NCI-H1436 (cell line): ENCODE measurements at regions not wholly inside any gene's neighbourhood (a gene's known extent, or its start where the extent isn't known, plus 50 kb on each side); places are given as distances from the start of the nearest gene placed in this dataset.
"Not testable (repeated sequence)": the region's sequence is repeated elsewhere in the genome, so short reads cannot be mapped to it uniquely, and the experiment has no call there.

Experiments
- DNase-seq: peaks from one replicate; lab custom pipeline; 2025; lab: John Stamatoyannopoulos, UW

DNA sequence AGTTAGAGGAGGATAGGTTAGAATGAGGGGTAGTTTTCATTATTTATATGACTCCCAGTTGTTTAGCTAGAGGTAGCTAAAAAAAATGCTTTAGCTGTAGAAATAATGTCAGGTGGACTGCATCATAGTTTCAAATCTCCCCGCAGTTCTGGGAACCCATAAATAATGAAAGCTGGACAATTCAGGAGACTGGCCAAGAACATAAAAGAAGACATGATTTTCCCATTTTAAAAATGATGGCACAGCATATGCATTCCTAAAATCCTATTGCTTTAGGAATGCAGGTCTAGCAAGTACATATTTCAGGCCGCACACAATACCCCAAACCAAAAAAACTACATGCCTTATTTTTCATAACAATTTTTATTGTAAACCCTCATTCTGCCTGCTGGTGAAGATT lies 143.3 kb downstream of the CTH start:
- DNase-seq, result no peak

DNA sequence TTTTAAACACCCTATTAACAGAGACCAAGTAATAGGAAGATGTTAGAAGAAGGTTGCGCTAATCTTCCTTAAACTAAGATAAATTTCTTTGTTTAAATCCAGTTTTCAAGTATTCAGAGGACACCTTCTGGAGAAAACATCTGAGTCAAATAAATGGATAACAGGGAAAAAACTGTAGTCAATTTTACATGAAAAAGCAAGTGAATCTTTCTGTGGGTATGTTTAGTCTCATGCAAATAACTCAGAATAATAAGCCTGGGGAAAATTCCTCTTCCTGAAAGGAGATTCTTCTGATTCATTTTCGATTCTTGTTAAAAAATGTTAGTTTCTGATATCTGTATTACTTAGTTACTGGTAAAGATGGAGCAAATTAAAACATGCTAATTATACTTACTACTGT lies 145.5 kb downstream of the CTH start:
- no peak for DNase-seq

DNA sequence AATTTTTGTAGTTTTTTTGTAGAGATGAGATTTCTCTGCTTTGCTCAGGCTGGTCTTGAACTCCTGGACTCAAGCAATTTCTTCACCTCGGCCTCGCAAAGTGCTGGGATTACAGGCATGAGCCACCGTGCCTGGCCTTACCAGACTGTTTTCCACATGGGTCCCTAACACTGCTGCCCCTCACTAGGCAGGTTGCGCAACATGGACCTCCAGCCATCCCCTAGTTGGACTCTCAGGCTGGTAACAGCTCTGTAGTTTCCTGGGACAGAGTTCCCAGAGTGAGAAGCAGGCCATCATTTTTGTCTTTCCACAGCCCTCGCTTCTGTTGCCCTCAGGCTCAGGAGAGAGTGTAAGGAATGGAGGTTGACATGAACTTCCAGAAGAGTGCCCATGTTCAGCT lies 156.1 kb downstream of the CTH start:
- no peak for DNase-seq

DNA sequence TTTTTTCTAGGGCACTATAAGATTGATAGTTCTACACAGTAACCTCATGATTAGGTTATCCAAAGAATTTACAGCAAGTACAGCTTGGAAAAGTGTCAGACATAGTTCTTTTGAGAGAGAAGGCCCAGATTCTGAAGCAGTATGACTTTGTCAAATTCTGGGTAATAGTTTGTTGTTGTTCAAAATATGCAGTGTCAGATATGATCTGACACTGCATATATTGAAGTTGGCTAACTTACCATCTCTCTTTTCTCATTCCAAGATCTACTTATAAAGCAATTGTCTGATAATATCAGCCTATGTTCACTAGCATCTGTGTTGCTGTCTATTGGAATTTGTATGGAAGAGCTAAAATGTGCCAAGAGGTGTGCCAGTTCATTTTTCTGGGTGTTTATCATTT lies 160.1 kb downstream of the CTH start:
- DNase-seq, result no peak

DNA sequence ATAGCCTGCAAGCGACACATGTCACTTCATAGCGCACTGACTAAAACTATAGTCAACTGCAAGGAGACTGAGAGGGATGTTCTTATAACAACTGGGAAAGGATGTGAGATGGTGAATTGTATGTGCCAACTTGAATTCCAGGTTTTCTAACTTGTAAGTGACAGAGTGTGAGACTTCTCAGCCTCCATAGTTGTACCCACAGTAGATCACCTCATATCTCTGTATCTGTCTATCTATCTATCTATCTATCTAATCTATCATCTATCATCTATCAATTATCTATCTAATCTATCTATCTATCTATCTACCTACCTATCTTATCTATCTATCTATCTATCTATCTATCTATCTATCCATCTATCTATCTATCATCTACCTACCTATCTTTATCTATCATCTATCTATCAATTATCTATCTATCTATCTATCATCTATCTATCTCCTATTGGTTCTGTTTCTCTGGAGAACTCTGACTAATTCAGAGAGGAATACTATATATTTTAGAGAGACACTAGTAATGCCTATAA lies 162.3 kb downstream of the CTH start:
- DNase-seq, result no peak

DNA sequence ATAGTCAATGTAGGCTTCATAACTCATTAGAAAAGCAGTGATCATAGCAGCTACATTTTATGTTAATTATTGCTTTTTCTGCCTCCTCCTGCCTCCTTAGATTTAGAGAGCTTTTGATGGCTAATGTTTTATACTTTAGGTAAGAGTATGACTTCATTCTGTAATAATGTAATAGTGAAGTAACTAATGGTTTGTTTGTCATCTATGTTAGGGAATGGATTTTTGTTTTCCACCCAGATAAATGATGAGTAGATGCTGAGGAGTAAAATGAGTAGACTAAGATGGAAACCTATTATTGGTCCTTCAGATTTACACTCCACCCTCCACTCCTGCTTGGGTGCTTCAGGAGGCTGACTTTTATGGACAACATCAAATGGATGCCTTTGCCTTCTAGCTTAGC lies 170.6 kb downstream of the CTH start:
- no peak for DNase-seq

DNA sequence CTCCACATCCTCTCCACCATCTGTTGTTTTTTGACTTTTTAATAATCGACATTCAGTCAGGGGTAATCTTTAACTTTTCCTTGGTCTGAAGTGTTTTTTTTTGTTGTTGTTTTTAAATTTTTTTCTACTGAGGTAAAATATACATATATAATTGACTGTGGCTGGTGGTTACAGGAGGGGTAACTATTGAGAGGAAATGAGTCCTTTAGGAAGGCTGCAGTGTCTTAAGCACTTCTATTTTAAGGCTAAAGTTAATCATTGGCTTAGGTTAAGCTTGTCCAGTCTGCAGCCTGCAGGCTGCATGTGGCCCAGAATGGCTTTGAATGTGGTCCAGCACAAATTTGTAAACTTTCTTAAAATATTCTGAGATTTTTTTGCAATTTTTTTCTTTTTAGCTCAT lies 172.5 kb downstream of the CTH start:
- DNase-seq, result no peak

DNA sequence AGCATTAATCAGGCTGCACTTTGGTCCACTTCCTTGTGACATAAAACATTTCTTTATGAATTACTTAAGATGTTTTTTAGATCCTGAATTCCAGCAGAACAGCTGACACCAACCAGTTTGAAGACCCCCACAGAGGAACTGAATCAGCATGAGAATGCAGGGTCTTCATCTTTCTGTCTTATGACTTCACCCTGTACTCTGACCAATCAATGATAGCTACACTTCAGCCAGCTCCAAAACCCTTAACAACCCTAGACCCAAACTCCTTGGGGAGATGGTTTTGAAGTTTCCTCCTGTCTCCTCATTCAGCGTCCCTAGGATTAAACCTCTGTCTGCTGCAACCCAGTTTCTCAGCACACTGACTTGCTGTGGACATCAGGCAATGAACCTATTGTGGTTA lies 175.0 kb downstream of the CTH start:
- no peak for DNase-seq

DNA sequence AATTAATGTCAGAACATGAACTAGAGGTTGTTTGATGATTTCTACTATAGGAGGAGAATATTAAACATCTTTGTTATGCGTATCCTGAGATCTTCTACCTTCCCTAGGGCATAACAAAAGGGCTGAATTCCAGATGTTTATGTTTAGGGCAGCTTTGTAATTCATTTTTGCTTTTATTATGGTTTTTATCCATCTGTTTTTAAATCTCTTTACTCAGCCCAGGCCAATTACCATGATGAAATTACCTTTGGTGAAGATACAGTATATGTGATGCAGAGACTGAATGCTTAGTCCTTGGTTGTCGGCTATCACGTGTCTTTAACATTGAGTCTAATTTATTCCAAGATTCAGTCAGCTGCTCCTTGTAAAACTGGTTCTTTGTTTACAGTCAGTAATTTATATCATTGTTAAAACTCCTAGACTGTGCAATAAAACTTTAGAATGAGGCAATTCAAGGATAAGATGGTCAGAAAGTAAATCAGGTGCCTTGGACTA lies 176.9 kb downstream of the CTH start:
- DNase-seq, result no peak

DNA sequence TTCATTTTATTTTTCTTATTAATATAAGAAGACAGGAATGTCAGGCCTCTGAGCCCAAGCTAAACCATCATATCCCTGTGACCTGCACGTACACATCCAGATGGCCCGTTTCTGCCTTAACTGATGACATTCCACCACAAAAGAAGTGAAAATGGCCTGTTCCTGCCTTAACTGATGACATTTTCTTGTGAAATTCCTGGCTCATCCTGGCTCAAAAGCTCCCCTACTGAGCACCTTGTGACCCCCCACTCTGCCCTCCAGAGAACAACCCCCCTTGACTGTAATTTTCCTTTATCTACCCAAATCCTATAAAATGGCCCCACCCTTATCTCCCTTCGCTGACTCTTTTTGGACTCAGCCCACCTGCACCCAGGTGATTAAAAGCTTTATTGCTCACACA lies 182.5 kb downstream of the CTH start:
- not testable (repeated sequence) for DNase-seq

DNA sequence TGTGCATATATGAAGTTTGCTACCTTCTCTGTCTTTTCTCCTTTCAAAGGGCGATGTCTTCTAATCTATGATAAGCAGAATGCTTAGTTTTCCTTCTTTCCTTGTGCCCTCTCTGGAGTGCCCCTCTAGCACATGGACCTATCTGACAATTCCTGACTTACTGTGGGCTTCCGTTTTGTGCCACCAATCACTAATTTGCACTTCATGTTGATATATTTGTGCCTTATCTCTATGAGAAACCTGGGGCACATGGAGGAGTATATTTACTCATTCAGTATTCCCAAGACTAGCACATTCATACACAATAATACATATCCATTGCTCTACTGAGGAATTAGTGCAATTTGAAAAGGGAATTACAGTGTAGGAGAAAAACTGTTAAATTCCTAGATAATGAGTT lies 197.7 kb downstream of the CTH start:
- no peak for DNase-seq

DNA sequence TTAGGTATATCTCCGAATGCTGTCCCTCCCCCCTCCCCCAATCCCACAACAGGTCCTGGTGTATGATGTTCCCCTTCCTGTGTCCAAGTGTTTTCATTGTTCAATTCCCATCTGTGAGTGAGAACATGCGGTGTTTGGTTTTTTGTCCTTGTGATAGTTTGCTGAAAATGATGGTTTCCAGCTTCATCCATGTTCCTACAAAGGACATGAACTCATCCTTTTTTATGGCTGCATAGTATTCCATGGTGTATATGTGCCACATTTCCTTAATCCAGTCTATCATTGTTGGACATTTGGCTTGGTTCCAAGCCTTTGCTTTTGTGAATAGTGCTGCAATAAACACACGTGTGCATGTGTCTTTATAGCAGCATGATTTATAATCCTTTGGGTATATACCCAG lies 199.1 kb downstream of the CTH start:
- DNase-seq, result not testable (repeated sequence)

DNA sequence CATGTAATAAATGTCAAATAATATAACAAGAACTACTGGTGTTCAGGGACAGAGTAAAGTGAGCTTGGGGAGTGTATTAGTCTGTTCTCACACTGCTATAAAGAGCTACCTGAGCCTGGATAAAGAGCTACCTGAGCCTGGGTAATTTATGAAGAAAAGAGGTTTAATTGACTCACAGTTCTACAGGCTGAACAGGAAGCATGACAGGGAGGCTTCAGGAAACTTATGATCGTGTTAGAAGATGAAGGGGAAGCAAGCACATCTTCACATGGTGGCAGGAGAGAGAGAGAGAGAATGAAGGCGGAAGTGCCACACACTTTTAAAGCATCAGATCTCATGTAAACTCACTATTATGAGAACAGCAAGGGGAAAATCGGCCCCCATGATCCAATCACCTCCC lies 205.9 kb downstream of the CTH start:
- no peak for DNase-seq

DNA sequence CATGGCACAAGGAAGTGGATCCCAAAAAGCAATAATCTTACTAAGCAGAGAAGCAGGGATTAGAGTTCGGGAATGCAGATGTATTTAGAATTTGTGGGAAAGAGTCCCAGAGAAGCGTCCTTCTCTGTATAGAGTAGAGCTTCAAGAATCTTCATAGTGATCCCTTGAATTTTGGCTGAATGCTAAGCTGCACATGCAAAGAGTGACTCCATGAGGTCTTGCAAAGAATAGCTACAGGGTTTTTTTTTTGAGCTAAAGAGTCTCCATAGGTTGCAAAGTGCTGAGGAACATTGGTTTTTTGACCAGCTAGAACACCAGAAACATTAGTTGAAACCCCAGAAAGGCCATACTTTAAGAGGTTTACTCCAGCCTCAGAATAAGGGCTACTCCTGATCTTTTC lies 206.7 kb downstream of the CTH start:
- no peak for DNase-seq

DNA sequence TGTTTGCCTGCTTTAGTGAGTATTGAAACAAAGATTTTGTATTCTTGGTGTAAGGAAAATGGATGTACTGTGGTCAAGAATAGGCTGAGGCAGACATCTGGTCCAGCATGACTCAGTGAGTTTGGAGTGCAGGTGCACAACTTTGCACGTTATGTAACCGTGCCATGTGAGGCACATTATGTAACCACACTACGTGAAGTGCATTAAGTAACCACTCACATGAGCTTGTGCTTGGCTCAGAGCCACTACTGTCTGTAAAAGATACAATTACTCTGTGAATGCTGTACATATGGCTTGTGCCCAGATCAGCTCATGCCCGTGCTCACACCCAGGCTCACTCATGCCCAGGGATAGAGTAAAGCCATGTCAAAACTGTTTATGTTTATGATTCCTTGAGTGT lies 216.8 kb downstream of the CTH start:
- DNase-seq, result no peak

DNA sequence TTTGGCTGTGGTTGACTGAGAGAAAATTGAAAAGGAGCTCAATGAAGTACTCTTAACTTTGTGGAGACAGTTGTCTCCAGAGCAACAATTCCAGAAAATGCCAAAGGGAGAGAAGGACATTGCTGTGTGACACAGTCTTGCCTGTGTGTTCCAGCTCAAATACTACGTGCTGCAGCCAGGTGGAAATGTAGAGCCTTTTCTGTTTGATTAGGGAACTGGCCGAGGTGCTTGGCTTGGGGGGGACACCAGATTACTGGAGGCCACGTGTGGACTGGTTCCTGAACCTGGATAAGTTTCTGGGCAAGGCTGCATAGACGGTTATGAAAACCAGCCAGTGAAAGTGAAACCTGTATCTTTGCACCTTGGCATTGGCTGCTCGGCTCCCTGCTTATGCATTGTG lies 217.9 kb downstream of the CTH start:
- DNase-seq, result no peak

DNA sequence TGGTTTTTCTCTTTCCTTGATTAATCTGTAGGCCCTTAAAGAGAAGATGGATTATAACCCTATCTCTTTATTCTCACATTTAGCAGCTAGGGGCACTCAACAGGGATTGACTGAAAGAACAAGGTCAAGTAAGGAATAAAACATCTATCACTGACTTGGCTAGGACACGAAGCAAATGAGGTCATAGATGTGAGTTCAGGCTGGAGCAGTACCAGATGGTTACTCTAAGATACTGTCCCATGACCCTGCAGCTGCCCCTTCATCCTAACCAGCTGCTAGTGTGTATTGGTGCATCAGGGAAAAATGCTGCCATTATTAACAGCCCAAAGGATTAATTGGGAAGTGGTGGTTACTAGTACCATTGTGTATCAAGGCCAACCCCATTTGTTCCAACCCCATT lies 221.9 kb downstream of the CTH start:
- DNase-seq, result no peak

DNA sequence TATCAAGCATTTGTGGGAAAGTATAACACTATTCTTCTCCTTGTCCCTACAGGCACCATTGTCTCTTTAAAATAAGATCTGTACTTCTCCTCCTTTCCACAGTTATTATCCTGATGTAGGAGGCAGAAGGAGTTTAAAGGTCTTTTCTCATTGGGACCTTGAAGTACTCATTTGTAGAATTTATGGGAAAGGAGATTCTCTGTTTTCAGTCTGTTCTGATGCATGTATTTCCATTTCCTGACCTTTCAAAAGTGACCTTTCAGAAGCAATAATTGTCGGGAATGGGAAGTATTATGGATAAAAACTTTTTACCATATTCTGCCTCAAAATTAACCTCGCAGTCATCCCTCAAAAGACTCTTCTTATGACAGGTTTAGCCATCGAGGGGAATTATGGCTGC lies 224.8 kb downstream of the CTH start:
- no peak for DNase-seq

DNA sequence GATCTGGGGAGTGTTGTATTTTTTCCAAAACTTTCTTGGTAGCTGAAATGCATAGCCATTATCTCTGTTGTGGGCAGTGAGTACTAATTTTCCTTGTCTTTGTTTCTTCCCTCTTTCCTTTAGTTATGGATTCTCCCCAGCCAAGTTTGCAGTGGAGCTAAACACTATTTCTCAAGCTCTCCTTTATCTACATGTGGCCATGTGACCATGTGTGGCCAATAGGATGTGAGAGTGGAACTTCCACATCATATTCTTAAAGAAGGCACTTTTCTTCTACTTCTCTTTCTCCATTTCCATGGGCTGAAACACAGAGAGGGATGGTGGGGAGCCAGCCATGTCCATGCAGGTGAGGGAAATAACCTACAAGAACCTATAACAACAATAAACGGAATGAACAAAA lies 230.8 kb downstream of the CTH start:
- no peak for DNase-seq

DNA sequence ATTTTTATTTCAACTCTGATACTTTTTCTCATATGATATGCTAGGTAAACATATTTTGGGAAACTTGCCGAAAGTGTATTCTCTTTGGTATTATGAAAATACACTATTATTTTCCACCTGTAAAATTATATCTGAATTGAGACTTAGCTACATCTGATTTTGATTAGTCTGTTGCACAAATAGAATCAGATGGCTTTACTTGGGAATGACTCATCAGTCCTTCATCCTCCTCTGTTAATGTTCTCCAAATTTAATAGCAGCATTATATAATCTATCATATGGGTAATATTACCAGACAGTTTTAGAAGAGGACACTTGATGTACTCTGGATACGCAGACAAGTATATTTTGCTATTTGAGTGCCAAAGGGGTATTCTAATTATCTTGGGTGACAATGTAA lies 245.3 kb downstream of the CTH start:
- DNase-seq, result no peak

DNA sequence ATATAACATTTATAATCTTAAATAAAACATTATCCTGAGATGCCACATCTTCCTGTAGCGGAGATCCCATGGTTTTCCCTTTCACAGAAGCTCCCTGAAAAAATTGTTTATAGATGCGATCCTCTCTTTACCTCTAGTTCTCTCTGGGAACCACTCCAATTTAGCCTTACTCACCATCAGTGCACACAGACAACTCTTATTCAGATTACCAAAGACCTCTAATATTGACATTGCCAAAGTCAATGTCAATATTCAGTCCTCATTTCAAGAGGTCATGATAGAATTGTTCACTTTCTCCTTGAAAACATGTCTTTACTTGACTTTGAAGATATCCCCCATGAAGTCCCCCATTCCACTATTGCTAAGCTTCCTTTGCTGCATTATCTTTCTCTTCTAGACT lies 248.8 kb downstream of the CTH start:
- no peak for DNase-seq

DNA sequence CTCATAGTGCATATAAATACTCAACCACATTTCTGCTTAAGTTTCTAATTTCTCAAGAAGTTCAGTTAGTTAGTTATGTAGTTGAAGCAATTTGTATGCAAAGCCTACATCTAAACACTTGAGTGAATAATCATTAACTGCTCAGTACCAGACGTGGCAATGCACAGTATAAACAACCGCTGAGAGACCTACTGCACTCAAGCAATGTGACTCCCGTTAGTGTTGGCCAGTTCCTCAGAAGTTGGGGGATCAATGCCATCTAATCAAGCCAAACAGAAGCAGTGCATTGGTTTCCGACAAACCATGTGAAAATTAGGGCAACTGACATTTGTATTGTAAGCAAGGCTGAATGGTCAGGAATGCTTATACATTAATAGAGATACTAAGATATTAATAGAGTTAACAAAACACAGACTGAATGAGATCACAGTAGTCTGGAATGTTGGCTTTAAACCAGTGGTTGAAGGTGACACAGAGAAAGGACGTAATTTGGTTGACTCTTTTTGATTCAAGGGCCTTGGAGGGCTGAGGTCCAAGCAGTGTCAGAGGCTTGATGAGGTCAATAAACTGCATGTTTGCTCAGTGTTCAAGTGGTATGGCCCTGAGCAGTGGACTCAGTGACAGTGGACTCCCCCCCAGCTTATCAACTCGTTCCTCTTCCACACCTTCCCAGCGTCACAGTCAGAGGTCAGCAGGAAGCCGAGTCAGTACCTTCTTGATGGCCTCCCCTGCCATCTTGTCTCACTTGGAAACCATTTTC lies 255.5 kb downstream of the CTH start:
- DNase-seq, result no peak

DNA sequence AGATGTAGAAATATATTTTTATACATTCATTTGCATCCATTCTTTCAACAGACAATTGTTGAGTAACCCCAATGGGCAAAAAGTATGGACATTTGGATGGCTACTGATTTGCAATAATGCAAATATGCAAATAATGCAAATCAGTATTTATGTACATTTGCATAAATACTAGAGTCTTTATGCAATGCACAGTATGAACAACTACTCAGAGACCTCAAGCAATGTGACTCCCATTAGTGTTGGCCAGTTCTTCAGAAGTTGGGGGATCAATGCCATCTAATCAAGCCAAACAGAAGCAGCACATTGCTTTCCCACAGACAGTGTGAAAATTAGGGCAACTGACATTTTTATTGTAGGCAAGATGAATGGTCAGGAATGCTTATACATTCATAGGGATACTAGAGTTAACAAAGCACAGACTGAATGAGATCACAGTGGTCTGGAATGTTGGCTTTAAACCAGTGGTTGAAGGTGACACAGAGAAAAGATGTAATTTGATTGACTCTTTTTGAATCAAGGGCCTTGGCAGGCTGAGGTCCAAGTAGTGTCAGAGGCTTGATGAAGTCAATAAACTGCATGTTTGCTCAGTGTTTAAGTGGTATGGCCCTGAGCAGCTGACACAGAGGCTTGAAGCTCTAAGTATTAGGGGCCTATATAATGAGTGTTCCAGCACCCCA lies 256.6 kb downstream of the CTH start:
- no peak for DNase-seq

DNA sequence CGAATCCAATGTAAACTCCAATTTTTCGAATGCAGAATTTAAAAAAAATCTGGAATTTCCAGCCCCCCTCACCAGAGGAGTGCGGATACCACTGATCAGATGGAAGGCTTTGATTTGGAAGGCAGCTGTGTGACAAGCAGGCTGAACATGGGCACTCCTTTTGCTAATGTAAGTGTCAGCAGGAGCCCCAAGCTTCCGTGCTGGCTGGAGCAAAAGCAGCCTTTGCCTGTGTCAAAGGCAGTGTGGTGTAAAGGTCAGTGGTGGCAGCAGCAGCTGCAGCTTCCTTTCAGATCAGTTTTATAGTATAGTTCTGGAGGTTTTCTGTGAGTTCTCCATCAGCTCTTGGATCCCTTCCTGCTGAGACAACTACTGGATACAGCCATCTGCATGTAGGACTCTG lies 259.9 kb downstream of the CTH start:
- DNase-seq, result no peak
